ENCODE measurements at regions not wholly inside any gene's neighbourhood (a gene's known extent, or its start where the extent isn't known, plus 50 kb on each side); places are given as distances from the start of the nearest gene placed in this dataset.

DNA sequence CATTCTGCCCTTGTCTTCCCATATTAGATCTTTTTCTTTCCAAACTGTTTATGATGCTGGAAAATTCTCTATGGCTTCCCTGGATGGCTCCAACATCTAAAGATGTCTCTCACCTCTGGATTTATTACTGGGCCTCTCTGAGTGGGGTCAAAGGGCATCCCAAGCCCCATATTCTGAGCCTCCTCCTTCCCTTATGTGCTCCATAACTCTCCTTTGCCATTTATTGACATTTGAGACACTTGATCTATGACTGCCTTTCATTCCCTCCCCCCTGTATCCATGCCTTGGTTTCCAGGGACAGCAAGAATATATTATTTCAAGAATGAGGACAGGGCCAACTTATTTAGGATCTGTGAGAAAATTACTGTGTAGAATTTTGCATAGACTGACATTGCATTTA is 369.3 kb upstream of the ONECUT1 start:
- TF ChIP-seq CTCF (IDR thresholded peaks at IDR 0.05) (no peak), POLR2A (IDR thresholded peaks at IDR 0.05) (no peak)
